H9 (cell line): ENCODE measurements at regions not wholly inside any gene's neighbourhood (a gene's known extent, or its start where the extent isn't known, plus 50 kb on each side); places are given as distances from the start of the nearest gene placed in this dataset.

ENCODE experiments used
- DNase-seq: peaks from one replicate; pipeline ENCODE4 v3.0.0-alpha.2; 2017
- H2AFZ ChIP-seq: one replicate; pipeline ENCODE4 v1.6.1; 2013; ENCODE audit warnings: mild to moderate bottlenecking, low read length, control low read depth, moderate library complexity
- H2AK5ac ChIP-seq: 2 replicates; pipeline ENCODE4 v1.6.1; 2013; ENCODE audit warnings: low read length, control low read depth, mixed read lengths; ENCODE audit not compliant: insufficient read length
- H2BK120ac ChIP-seq: one replicate; pipeline ENCODE4 v1.6.1; 2013; ENCODE audit warnings: low read depth, mild to moderate bottlenecking, low read length, control low read depth, inconsistent platforms; ENCODE audit not compliant: poor library complexity, severe bottlenecking
- H2BK12ac ChIP-seq: 2 replicates; pipeline ENCODE4 v1.6.1; 2013; ENCODE audit warnings: low read length, control low read depth, mixed read lengths, low read depth; ENCODE audit not compliant: insufficient read length
- H2BK15ac ChIP-seq: 2 replicates; pipeline ENCODE4 v1.6.1; 2013; ENCODE audit warnings: low read depth, low read length, control low read depth
- H2BK20ac ChIP-seq: one replicate; pipeline ENCODE4 v1.6.1; 2013; ENCODE audit warnings: low read depth, mild to moderate bottlenecking, low read length, control low read depth, inconsistent platforms; ENCODE audit not compliant: poor library complexity, severe bottlenecking
- H2BK5ac ChIP-seq: 2 replicates; pipeline ENCODE4 v1.6.1; 2013; ENCODE audit warnings: low read length, control low read depth, mixed read lengths; ENCODE audit not compliant: insufficient read length
- H3K14ac ChIP-seq: 2 replicates; pipeline ENCODE4 v1.6.1; 2013; ENCODE audit warnings: low read length, control low read depth; ENCODE audit not compliant: insufficient read depth
- H3K18ac ChIP-seq: 2 replicates; pipeline ENCODE4 v1.6.1; 2013; ENCODE audit warnings: low read depth, mild to moderate bottlenecking, mixed read lengths, low read length, control low read depth; ENCODE audit not compliant: insufficient read length
- H3K23ac ChIP-seq: 2 replicates; pipeline ENCODE4 v1.6.1; 2013; ENCODE audit warnings: low read length, control low read depth, mixed read lengths, low read depth; ENCODE audit not compliant: insufficient read length
- H3K23me2 ChIP-seq: 2 replicates; pipeline ENCODE4 v1.6.1; 2013; ENCODE audit warnings: low read depth, mild to moderate bottlenecking, mixed read lengths, low read length, control low read depth; ENCODE audit not compliant: insufficient read length, poor library complexity, severe bottlenecking
- H3K27ac ChIP-seq: 2 replicates; pipeline ENCODE4 v1.5.1; 2013; ENCODE audit warnings: low read length, control low read depth, mixed read lengths, low read depth; ENCODE audit not compliant: insufficient read length
- H3K27me3 ChIP-seq: 2 replicates; pipeline ENCODE4 v1.6.1; 2013; ENCODE audit warnings: low read length, control low read depth, inconsistent platforms; ENCODE audit not compliant: insufficient read depth
- H3K4ac ChIP-seq: 2 replicates; pipeline ENCODE4 v1.6.1; 2013; ENCODE audit warnings: low read depth, mild to moderate bottlenecking, control low read depth, inconsistent platforms, low read length, moderate library complexity
- H3K4me1 ChIP-seq: 2 replicates; pipeline ENCODE4 v1.6.1; 2013; ENCODE audit warnings: low read length, control low read depth, inconsistent platforms; ENCODE audit not compliant: insufficient read depth
- H3K4me2 ChIP-seq: 2 replicates; pipeline ENCODE4 v1.6.1; 2013; ENCODE audit warnings: low read length, control low read depth, mixed read lengths; ENCODE audit not compliant: insufficient read length, insufficient read depth
- H3K56ac ChIP-seq: 2 replicates; pipeline ENCODE4 v1.6.1; 2013; ENCODE audit warnings: low read depth, mild to moderate bottlenecking, mixed read lengths, low read length, control low read depth; ENCODE audit not compliant: insufficient read length
- H3K79me1 ChIP-seq: 2 replicates; pipeline ENCODE4 v1.6.1; 2013; ENCODE audit warnings: low read depth, mild to moderate bottlenecking, moderate library complexity, low read length, control low read depth, inconsistent platforms; ENCODE audit not compliant: insufficient read depth, poor library complexity, severe bottlenecking
- H3K79me2 ChIP-seq: 2 replicates; pipeline ENCODE4 v1.6.1; 2013; ENCODE audit warnings: low read length, control low read depth, inconsistent platforms; ENCODE audit not compliant: insufficient read depth
- H3K9ac ChIP-seq: 2 replicates; pipeline ENCODE4 v1.6.1; 2013; ENCODE audit warnings: low read length, control low read depth, mixed read lengths; ENCODE audit not compliant: insufficient read length; ENCODE audit errors: extremely low read depth
- H3K9me3 ChIP-seq: one replicate; pipeline ENCODE4 v1.6.1; 2013; ENCODE audit warnings: low read depth, low read length, inconsistent platforms; ENCODE audit not compliant: control insufficient read depth
- H3T11ph ChIP-seq: one replicate; pipeline ENCODE4 v1.6.1; 2013; ENCODE audit warnings: mild to moderate bottlenecking, low read length, control low read depth, inconsistent platforms
- H4K20me1 ChIP-seq: one replicate; pipeline ENCODE4 v1.6.1; 2013; ENCODE audit not compliant: control insufficient read depth, insufficient read length, insufficient read depth
- H4K5ac ChIP-seq: 2 replicates; pipeline ENCODE4 v1.6.1; 2013; ENCODE audit warnings: low read depth, mild to moderate bottlenecking, mixed read lengths, low read length, control low read depth; ENCODE audit not compliant: insufficient read length
- H4K8ac ChIP-seq: replicated peaks from 2 replicates; pipeline ENCODE4 v1.6.1; 2013; ENCODE audit warnings: low read length, control low read depth, mixed read lengths, low read depth; ENCODE audit not compliant: insufficient read length
- H4K91ac ChIP-seq: 2 replicates; pipeline ENCODE4 v1.6.1; 2013; ENCODE audit warnings: low read depth, mild to moderate bottlenecking, moderate library complexity, mixed read lengths, low read length, control low read depth; ENCODE audit not compliant: insufficient read length
- H3K27ac Mint-ChIP-seq, 3 experiments: 2 replicates in 2 of 3; 3 replicates in 1 of 3; pipeline ENCODE4 v1.8.0; 2020 to 2021; ENCODE audit warnings: mixed read lengths in 3 of 3, mild to moderate bottlenecking in 1 of 3, moderate library complexity in 1 of 3
- H3K27me3 Mint-ChIP-seq: 2 replicates; pipeline ENCODE4 v1.8.0; 2021; ENCODE audit warnings: low read depth, mild to moderate bottlenecking, moderate library complexity, mixed read lengths
- H3K36me3 Mint-ChIP-seq, 3 experiments: 2 replicates in 2 of 3; 3 replicates in 1 of 3; pipeline ENCODE4 v1.8.0; 2020 to 2021; ENCODE audit warnings: low read depth in 3 of 3, mixed read lengths in 3 of 3; ENCODE audit not compliant: insufficient read depth in 1 of 3
- H3K4me1 Mint-ChIP-seq, 2 experiments: 2 replicates each; pipeline ENCODE4 v1.8.0; 2020; ENCODE audit warnings: mixed read lengths in 2 of 2
- H3K4me3 Mint-ChIP-seq, 2 experiments: 2 replicates in 1 of 2; 3 replicates in 1 of 2; pipeline ENCODE4 v1.8.0; 2020 to 2021; ENCODE audit warnings: mild to moderate bottlenecking in 2 of 2, mixed read lengths in 2 of 2, moderate library complexity in 1 of 2
- H3K9me3 Mint-ChIP-seq, 2 experiments: 2 replicates in 1 of 2; 3 replicates in 1 of 2; pipeline ENCODE4 v1.8.0; 2020; ENCODE audit warnings: mild to moderate bottlenecking in 2 of 2, mixed read lengths in 2 of 2, moderate library complexity in 1 of 2
- whole genome bisulfite sequencing: extraction: QIAGEN DNeasy Blood & Tissue Kit; methylation state at CpG from one replicate; pipeline ENCODE4 v1.1.7; 2013; ENCODE audit warnings: missing lambda C conversion rate, low lambda C conversion rate, mixed read lengths; ENCODE audit not compliant: insufficient read length; ENCODE audit errors: extremely low coverage; 5-methylcytosine and 5-hydroxymethylcytosine counted together
- TF ChIP-seq, protein P1 (sequence below): fragments of 200-600 bp; sonication (generic); conservative IDR thresholded peaks from 3 replicates; pipeline ENCODE4 v1.8.0; 2021; ENCODE audit warnings: antibody characterized with exemption, mild to moderate bottlenecking

DNA sequence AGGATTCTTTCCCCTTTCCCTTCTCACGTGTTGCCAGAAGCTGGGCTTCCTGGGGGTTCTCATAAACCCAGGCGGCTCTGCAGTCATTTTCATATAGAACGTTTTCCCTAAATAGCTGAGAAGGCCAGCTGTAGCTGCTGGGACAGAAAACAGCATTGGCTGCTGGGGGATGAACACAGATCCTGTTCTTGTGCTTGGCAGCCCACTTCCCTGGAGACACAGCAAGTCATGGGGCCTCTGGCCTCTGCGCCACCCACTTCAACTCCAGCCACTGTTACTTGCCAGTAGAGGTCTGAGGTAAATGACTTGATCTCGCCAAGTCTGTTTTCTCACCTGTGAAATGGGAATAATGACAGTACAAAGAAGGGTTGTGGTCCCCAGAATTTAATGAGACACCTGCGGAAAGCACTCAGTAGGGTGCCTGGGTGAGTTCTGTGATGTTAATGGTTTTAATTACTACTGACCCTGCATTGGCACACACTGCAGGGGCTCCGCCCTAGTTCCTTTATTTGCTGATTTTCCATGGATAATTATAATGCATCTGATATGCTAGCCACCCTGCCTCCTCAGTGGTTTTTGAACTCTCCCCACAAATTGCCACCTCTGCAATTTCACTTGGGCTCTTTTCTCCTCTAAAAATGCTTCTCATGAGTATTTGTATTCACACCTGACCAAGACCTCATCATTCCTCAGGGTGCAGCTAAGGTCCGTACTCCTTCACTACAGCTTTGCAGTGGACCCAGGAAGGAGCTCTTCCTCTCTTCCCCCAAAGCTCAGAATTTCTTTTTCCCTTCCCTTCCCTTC lies 274.7 kb downstream of the RPLP1 start:
- WGBS: no CpG with 5 or more reads among the region's 8 CpGs
- no peak overlapping the region for H2BK120ac ChIP-seq
- no peak overlapping the region for H3K56ac ChIP-seq
- H2BK5ac ChIP-seq: no peak overlapping the region
- H2BK20ac ChIP-seq: no peak overlapping the region
- H3K79me1 ChIP-seq: no peaks in the 10 kb centered on the region
- H2BK15ac ChIP-seq: no peak overlapping the region
- H3K18ac ChIP-seq: no peak overlapping the region
- no peak overlapping the region for H3K4me3 Mint-ChIP-seq
- peak overlapping the region in 1 of 3 experiments; percentile 71; a peak in 2 of 7 replicates for H3K27ac Mint-ChIP-seq
- H3K14ac ChIP-seq: no peak overlapping the region
- no peaks in the 10 kb centered on the region for H3K36me3 Mint-ChIP-seq
- H3K27me3 ChIP-seq: no peaks in the 10 kb centered on the region
- no peaks in the 10 kb centered on the region for H3K79me2 ChIP-seq
- no peak overlapping the region for H2BK12ac ChIP-seq
- H3K9me3 Mint-ChIP-seq: no peaks in the 10 kb centered on the region
- H3K9ac ChIP-seq: no peak overlapping the region
- H3K9me3 ChIP-seq: no peaks in the 10 kb centered on the region
- H4K8ac ChIP-seq: no peak overlapping the region
- peaks cover 3% of the 10 kb centered on the region; the same call in 1 of the 2 replicates for H3K4me1 ChIP-seq
- peaks cover 33 to 55% of the 10 kb centered on the region in 2 experiments for H3K4me1 Mint-ChIP-seq
- no peak overlapping the region for H2AK5ac ChIP-seq
- no peaks in the 10 kb centered on the region for H3K23me2 ChIP-seq
- TF ChIP-seq, protein P1, sequence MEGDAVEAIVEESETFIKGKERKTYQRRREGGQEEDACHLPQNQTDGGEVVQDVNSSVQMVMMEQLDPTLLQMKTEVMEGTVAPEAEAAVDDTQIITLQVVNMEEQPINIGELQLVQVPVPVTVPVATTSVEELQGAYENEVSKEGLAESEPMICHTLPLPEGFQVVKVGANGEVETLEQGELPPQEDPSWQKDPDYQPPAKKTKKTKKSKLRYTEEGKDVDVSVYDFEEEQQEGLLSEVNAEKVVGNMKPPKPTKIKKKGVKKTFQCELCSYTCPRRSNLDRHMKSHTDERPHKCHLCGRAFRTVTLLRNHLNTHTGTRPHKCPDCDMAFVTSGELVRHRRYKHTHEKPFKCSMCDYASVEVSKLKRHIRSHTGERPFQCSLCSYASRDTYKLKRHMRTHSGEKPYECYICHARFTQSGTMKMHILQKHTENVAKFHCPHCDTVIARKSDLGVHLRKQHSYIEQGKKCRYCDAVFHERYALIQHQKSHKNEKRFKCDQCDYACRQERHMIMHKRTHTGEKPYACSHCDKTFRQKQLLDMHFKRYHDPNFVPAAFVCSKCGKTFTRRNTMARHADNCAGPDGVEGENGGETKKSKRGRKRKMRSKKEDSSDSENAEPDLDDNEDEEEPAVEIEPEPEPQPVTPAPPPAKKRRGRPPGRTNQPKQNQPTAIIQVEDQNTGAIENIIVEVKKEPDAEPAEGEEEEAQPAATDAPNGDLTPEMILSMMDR: no peak
- H4K5ac ChIP-seq: no peak overlapping the region
- H3T11ph ChIP-seq: no peak overlapping the region
- no peak overlapping the region for H3K27ac ChIP-seq
- H2AFZ ChIP-seq: no peak overlapping the region
- no peak overlapping the region for H3K23ac ChIP-seq
- peaks cover 9% of the 10 kb centered on the region for H3K27me3 Mint-ChIP-seq
- no peak overlapping the region for H3K4ac ChIP-seq
- no peak overlapping the region for H3K4me2 ChIP-seq
- no peak overlapping the region for H4K91ac ChIP-seq
- peak; percentile 42 for DNase-seq
- no peaks in the 10 kb centered on the region for H4K20me1 ChIP-seq
